AG04450 (cell line): ENCODE measurements at regions not wholly inside any gene's neighbourhood (a gene's known extent, or its start where the extent isn't known, plus 50 kb on each side); places are given as distances from the start of the nearest gene placed in this dataset.

Experiments
- CTCF ChIA-PET: fragments of 300-600, 350-600 bp; formaldehyde crosslinking; extraction: SDS; loops from one replicate; lab custom pipeline; 2022; ENCODE audit warnings: antibody characterized with exemption, inconsistent platforms; lab: Charles Lee
- POLR2A ChIA-PET: fragments of 350-600 bp; formaldehyde crosslinking; extraction: SDS; loops from one replicate; lab custom pipeline; 2021; ENCODE audit warnings: antibody characterized with exemption, inconsistent platforms; lab: Yijun Ruan, JAX
- DNase-seq: peaks from one replicate; pipeline ENCODE4 v3.0.0-alpha.2; 2011; ENCODE audit warnings: low read depth, low spot score
- H3K27ac ChIP-seq: one replicate; pipeline ENCODE4 v1.5.1; 2012; ENCODE audit warnings: low read depth, low read length, control low read depth
- H3K27me3 ChIP-seq: one replicate; pipeline ENCODE4 v1.6.0; 2012; ENCODE audit warnings: low read length; ENCODE audit not compliant: control insufficient read depth, insufficient read depth
- H3K4me3 ChIP-seq: 2 replicates; pipeline ENCODE4 v1.5.1; 2011; ENCODE audit warnings: mild to moderate bottlenecking, low read depth, low read length, control low read depth
- H3K9me3 ChIP-seq: 2 replicates; pipeline ENCODE4 v1.5.1; 2012; ENCODE audit warnings: low read length; ENCODE audit not compliant: control insufficient read depth, insufficient read depth
- CTCF ChIP-seq: IDR thresholded peaks from 2 replicates; pipeline ENCODE4 v1.5.1; 2011; ENCODE audit warnings: low read depth, low read length, control low read depth, inconsistent platforms

DNA sequence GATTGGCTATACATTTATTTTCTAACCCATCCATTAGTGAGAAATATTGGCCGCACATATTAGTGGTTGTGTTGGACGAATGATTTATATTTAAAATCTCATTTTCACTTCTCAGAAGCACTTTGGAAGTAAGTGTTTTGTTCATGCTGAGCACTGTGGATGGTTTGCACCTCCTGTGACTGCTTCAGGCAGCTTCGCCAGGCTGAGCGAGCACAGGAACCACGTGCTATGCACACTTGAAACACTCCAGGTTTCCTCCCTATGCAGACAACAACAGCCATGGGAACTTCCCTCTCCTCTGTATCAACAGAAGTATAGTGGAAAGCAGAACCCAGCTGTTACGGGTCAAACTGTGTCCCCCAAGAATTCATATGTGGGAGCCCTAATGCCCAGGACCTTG is 67.3 kb upstream of the WDR11 start:
- POLR2A ChIA-PET = no interaction called here
- no peak overlapping the region for H3K27ac ChIP-seq
- no peak for TF ChIP-seq CTCF
- CTCF ChIA-PET = interaction anchor here (0.6 kb wide), 1 partner anchor 1267 kb away, joined by 3 read pairs; no protein-coding TSS in a partner anchor
- DNase-seq = no peak
- H3K9me3 ChIP-seq = peaks cover 10% of the 10 kb centered on the region
- H3K4me3 ChIP-seq = no peak overlapping the region
- H3K27me3 ChIP-seq = no peaks in the 10 kb centered on the region

DNA sequence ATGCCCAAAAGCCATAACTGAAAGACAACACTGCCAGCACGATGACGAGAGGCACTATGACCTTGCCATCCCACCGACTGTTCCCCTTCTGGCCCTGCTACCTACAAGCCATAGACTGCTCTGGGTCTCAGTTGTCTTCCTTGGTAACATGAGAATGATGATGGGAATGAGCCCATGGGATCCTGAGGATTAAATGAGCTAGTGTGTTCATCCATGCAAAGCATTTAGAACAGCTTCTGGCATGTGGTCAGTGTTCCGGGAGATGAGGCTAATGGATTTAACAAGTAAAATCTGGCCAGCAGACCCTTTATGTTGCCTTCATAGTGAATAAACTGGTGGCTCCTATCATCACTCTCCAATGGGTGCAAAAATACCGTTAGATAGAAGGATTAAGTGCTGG is 62.4 kb upstream of the WDR11 start:
- POLR2A ChIA-PET = no interaction called here
- DNase-seq = no peak

DNA sequence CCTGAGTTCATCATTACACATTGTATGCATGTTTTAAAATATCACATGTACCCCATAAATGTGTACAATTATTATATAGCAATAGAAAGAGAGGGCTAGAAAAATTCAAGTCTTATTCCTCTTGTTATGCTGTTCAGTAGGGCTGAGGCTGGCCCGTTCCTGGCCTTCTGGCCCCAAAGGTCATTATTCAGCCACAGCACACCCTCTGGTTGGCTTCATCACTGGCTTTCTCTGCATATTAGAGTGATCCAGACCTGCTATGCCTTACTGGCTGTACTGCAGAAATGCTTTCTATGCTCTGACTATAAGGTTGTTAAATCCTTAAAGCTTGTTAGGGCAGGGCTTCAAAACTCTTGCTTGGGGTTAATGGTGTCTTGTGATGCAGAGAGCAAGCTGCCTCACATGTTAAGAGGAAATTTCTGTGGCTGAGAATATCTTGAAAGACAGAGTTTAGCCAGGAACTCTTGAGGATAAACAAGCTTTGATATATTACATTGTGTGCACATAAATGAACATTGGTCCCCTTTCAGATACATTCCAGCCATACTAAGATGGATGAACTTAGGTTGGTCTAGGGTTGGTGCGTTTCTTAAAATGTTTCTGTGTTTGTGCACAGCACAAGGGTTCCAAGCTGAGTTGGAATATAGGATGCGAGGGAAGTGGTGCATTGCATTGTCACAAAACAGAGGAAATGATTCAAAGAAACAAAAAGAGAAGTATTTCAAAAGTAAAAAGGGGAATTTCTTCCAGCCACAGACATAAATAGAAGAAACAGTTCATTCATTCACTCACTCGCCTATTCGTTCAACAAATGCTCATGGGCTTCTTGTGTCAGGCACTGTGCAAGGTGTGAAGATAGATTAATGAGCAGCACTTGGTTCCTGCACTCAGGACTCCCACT is 61.6 kb upstream of the WDR11 start:
- H3K27me3 ChIP-seq = no peaks in the 10 kb centered on the region
- POLR2A ChIA-PET = no interaction called here
- no peak for TF ChIP-seq CTCF

More for the DNA sequence above, 62.4 kb upstream of the WDR11 start:
- no peak overlapping the region for H3K4me3 ChIP-seq
- CTCF ChIA-PET = no interaction called here
- no peaks in the 10 kb centered on the region for H3K27me3 ChIP-seq
- no peak overlapping the region for H3K27ac ChIP-seq
- no peak for TF ChIP-seq CTCF
- H3K9me3 ChIP-seq = no peaks in the 10 kb centered on the region; the same call in 1 of the 2 replicates

DNA sequence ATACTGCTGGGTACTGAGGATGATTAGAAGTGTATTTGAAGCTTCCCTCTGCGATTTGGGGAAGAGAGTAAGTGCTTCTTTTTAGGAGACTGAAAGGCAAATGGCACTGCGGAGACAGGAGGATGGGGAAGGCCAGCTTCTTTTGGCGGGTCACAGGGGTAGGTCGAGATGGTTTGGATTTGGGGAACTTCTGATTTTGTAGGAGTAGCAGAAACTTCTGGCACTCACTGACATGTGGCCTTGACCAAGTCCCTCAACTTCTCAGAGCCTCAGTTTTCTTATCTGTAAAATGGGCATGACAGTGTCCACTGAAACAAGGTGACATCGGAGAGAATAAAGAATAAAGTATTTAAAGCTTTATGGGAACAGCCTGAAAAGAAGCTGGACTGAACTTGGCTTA is 59.8 kb upstream of the WDR11 start:
- Histone ChIP-seq H3K4me3 (no peak overlapping the region), H3K27me3 (no peaks in the 10 kb centered on the region), H3K9me3 (peaks cover 5% of the 10 kb centered on the region), H3K27ac (no peak overlapping the region)
- no peak for TF ChIP-seq CTCF
- ChIA-PET CTCF (no interaction called here), POLR2A (no interaction called here)
- no peak for DNase-seq

More for the DNA sequence above, 61.6 kb upstream of the WDR11 start:
- H3K27ac ChIP-seq = no peak overlapping the region
- CTCF ChIA-PET = no interaction called here
- no peak for DNase-seq
- H3K9me3 ChIP-seq = peaks cover 5% of the 10 kb centered on the region
- H3K4me3 ChIP-seq = no peak overlapping the region

DNA sequence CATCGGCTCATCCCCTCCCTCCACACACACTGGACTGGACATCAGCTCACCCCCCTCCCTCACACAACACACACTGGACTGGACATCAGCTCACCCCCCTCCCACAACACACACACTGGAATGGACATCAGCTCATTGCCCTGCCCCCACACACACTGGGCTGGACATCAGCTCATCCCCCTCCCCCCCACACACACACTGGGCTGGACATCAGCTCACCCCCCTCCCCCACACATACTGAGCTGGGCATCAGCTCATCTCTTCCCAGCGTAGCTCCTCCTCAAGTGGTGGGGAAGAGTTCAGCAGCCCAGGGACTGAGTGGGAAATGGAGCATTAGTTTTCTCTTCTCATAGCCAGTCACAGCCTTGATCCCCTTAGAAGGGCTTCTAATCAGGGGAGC is 58.1 kb upstream of the WDR11 start:
- Histone ChIP-seq H3K27ac (no peak overlapping the region), H3K9me3 (peaks cover 5% of the 10 kb centered on the region), H3K4me3 (no peak overlapping the region), H3K27me3 (no peaks in the 10 kb centered on the region)
- TF ChIP-seq CTCF = no peak
- CTCF ChIA-PET = no interaction called here
- POLR2A ChIA-PET = no interaction called here
- no peak for DNase-seq
